ENCODE measurements at regions not wholly inside any gene's neighbourhood (a gene's known extent, or its start where the extent isn't known, plus 50 kb on each side); places are given as distances from the start of the nearest gene placed in this dataset.

GRCh38 chr18:39746201-39746600 is 2180.6 kb upstream of the CELF4 start:
- no peak for TF ChIP-seq MAX (IDR thresholded peaks at IDR 0.05)
- no peak for TF ChIP-seq SUZ12 (IDR thresholded peaks at IDR 0.05; ENCODE audit: low read length)
- TF ChIP-seq CTCF (IDR thresholded peaks at IDR 0.05; ENCODE audit: control extremely low read depth in 1 of 3, insufficient read depth in 1 of 3, low read depth in 1 of 3, low read length in 3 of 3): no peak
- TF ChIP-seq ZNF274 (IDR thresholded peaks at IDR 0.05; ENCODE audit: borderline replicate concordance, extremely low read depth, low read length): no peak
- no peak for TF ChIP-seq EP300 (IDR thresholded peaks at IDR 0.05; ENCODE audit: borderline replicate concordance in 1 of 2, low read depth in 2 of 2, low read length in 2 of 2)
- TF ChIP-seq JUN (IDR thresholded peaks at IDR 0.05; ENCODE audit: low read depth, low read length): no peak
- TF ChIP-seq TAF7 (optimal IDR thresholded peaks at IDR 0.05; ENCODE audit: borderline replicate concordance, low read depth, low read length): no peak

All from H1 (cell line).